AG08395 (cell line): ENCODE measurements at regions not wholly inside any gene's neighbourhood (a gene's known extent, or its start where the extent isn't known, plus 50 kb on each side); places are given as distances from the start of the nearest gene placed in this dataset.

Source experiments
- DNase-seq: peaks from one replicate; pipeline ENCODE4 v3.0.0; 2012; ENCODE audit warnings: mixed read lengths, low spot score

DNA sequence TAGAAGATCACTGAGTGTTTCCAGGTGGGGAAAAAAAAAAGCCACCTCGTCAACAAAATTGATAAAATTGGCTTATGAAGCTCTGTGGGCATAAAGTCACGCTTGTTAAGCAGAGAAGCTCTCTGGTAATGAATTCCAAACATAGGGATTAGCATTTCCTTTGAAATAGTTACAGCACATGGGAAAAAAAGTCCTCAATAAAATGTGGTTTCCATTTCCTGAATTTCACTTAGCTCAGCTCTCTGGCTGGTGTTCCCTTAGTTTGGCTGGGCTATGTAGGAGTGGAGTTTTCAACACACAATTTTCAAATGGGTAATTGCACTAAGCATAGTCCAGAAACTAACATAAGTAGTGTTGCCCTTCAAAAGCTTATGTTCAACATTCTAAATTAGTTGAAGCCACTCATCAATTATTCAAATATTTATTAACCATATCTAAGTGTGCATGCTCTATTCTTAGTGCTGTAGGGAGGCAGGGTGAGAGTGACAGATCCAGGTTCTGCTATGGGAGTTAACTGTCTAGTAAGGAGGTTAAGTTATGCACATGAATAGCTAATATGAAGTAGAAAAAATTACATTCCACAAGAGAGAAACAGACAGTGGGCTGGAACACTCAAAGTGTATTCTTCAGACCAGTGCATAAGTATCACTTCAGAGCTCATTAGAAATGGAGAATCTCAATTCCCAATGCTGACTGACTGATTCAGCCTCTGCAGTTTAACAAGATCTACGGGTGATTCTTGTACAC is 445.7 kb downstream of the SMARCA1 start:
- DNase-seq, result no peak

DNA sequence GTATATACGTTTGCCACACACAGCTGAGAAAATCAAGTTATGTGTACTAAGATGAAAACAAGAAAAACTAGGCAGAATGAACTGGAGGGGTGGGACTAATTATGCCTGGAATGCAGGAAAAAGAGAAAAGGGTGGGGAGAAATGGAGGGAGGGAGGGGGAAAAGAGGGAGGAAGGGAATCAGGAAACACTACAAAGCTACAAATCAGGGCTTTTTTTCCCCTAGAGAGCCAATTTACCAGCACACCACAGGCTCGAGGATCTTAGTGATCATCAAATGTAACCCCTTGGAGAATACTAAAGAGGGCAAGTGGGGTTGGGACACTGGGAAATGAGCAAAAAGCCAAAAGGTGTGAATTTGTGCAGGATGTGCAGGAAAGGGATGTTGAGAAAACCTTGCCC is 451.9 kb downstream of the SMARCA1 start:
- no peak for DNase-seq

DNA sequence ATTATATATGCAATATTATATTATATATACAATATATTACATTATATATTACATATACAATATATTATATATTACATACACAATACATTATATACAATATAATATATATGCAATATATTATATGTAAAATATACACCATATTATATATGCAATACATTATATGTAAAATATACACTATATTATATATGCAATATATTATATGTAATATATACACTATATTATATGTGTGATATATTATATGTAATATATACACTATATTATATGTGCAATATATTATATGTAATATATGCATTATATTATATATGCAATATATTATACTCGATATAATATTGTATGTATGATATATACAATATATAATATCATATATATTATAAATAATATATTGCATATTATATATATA is 457.4 kb downstream of the SMARCA1 start:
- no peak for DNase-seq

DNA sequence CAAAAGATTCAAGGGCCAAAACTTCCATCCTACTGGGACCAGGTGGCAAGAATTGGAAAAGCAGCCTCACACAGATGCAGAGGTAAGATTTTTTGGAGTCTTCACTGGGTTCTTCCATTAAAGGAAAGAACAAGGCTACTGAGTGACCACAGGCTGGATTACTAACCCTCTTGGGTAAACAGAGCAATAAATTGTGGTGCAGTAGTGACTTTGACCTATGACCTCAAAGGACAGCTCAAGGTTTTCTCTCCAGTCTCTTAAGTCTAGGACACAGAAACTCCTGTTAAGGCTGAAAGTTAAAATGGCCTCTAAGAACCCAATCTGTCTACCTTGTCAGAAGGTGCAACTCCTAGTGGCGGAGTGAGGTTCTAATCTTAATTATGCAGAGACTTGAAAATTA is 464.9 kb downstream of the SMARCA1 start:
- no peak for DNase-seq

DNA sequence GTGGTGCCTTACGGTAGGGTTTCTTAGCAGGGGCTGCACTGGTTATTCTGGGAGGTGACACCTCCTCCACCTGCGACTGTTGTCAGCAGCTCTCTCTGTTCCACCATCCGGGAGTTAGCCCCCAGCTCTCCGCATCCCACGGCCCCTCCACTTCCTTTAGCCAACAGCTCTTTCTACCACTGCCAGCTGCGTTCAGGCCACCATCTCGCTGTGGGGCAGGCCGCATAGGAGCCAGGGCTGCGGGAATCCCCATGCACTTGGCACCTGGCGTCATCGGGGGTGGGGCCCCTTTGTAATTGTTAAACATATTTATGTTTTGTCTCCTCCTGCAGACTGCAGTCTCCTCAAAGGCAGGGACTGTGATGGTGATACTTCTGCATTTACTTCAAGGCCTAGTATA is 480.2 kb downstream of the SMARCA1 start:
- no peak for DNase-seq

DNA sequence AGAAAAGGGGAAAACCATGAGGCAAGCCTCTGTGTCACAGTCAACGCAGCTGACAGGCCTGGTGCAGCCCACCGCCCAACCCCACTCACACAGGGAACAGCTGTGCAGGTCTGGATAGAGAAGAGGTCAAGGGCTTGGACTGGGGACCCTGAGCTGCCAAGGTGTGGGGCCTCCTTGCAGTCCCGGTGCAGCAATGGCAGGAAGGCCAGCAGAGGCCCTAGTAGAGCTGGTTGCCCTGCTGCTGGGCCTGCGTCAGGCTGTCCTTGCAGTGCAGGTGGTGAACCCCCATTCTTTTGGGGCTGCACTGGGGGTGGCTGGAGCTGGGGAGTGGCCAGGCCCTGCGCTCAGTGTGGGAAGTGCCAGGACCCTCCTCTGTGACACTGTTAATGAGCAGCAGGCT is 482.0 kb downstream of the SMARCA1 start:
- DNase-seq, result no peak

DNA sequence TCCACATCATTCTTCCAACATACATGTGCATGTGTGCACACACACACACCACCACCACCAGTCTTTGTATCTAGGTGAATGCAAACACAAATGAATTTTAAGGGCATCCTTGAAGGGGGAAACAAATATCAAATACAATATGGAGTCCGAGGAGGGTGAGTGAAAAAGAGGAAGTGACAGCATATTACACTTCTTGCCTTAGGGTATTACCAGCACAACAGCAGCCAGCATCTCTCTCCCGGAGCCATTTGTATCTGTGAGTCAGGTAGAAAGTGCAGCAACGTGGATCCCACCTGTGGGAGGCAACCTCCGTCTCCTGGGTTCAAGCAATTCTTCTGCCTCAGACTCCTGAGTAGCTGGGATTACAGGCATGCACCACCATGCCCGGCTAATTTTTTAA is 483.2 kb downstream of the SMARCA1 start:
- DNase-seq, result no peak

DNA sequence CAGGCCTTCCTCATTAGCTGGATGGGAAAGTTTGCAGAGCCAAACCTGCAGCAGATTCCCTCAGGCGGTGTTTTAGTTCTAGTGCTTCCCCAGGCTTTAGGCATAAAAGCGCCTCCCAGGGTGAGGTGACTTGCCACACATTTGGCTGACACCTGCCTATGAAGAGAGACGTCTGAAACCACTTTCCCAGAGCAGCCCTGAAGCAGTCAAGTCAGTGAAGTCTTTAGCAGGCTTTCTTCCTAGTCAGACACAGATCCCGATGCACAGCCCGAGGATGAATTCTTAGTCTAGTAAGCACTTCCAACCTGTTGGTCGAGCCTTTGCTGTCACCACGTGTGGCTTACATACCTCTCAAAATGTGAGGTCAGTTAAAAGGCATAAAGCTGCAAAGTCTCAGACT is 484.1 kb downstream of the SMARCA1 start:
- DNase-seq, result no peak

DNA sequence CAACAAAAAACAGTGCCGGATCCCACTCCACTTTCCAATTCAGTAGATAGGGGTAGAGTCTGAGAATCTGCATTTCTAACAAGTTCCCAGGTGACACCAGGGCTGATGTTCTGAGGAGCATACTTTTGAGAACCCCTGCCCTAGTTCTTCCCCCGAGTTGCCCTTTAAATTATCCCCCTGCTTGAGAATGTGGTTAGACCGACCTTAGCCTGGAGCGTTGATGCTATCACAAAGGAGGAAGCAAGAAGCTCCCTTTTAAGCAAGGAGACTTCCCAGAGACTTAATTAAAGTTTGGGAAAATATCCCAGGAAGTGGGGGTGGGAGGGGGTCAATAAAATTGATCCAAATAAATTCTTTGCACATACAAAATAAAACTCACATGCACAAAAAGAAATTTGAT is 485.9 kb downstream of the SMARCA1 start:
- DNase-seq, result no peak

DNA sequence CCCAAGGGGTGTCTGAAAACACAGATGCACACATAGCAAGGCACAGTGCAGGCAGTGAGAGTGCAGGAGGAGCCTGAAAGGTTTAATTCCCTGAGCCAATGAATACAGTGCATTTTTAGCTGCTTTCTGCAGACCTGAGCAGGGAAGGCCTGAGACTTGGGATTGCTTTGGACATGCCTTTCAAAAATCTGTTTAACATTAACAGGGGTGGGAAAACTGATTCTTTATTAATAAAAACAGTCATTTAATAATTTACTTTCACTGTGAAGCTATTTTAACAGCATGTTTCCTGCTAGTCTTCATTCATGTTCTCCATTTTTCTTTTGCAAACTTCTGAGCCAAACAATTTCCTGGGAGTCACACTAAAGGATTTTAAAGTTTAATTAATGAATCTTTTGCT is 488.1 kb downstream of the SMARCA1 start:
- DNase-seq, result no peak

DNA sequence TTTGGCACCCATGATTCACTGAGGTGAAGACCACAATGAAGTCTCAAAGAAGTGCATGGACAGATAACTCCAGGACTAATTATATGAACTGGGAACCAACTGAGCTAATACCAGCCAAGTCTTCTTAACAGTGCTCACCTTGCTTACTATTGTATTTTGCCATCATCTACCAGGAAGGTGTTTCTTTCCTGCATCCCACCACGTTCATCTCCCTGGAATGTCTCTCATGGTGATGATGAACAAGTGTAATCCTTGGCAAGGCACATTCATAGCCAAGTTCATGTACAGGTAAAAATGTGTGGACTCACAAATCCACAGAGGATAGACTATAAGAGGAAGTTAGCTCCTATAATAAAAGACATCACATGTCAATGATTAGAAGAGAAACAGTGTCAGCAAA is 489.1 kb downstream of the SMARCA1 start:
- DNase-seq, result no peak

DNA sequence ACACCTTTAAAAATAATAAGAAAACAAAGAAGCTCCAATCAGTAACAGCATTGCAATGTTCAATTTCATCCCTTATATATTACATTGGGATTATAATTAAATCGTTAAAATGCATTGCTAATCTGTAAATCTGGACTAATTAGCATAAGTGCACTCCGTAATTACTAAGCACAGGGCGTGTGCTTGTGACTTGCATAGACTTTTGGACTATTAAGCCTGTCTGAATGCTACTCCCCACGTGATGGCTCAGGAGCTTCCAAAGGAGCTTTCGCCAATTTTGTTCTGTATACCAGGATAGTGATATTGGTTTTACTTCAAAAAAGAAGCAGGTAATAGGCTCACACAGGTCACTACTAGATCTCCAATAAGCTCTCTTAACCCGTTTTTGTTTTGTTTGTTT is 497.1 kb downstream of the SMARCA1 start:
- no peak for DNase-seq

DNA sequence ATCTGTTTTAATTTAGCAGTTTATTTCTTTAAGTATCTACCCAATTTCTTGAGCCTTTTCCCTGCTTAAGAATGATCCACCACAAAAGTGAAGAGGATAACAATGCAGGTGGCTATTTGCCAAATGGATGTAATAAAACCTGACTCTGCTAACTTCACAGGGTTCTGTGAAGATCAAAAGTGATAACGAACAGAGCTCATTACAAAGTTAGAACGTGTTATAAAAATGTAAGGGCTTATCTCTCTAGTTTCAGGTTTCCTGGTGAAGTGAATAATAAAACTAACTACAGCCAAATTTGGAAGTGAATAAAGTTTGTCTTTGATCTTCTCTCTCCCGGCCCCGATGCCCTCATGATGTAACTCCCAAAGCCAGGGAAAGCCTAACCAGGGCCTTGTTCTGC is 497.9 kb downstream of the SMARCA1 start:
- DNase-seq, result no peak

DNA sequence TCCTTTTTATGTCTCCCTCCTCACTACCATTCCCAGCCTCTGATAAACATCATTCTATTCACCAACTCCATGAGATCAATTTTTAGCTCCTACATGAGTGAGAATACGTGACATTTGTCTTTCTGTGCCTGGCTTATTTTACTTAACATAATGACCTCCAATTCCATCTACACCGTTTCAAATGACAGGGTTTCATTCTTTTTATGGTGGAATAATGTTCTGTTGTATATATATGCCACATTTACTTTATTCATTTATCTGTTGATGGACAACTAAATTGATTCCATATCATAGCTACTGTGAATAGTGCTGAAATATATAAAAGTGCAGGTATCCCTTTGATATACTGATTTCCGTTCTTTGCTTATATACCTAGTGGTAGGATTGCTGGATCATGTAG is 503.9 kb downstream of the SMARCA1 start:
- DNase-seq, result no peak

DNA sequence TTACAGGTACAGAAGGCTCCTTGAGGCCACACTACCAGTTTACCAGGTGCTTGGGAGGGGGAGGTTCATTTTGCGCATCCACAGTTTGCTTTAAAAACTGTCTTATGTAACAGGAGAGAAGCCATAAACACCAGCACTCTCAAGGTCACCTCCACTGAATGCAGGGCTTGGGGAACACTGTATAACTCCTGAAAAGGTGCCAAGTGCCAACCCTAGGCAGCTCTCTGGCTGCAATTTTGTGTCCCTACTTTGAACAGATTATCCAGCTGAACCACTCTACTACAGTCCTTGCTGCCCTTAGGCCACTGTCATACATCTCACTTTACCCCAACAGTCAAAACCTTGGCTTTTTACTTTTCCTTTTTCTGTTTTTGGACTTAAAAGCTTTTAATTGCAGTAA is 507.9 kb downstream of the SMARCA1 start:
- DNase-seq, result no peak

DNA sequence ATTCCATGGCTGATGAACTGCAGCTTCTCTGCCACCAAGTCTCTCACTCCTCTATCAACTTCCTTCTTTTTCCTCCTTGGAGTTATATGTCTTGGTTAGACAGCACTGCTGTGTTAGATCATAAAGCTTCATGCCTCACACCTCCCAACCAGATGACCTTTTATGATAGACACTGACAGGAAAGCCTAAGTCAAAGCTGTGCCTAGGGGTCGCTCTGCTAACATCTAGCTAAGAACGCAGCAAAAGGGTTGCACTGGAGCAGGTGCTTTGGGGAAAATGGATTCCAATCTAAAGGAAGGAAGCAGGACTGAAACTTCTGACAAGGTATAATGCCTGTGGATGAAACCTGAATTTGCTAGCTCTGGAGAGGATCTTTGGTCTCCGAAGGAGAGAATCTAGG is 509.7 kb downstream of the SMARCA1 start:
- DNase-seq, result no peak

DNA sequence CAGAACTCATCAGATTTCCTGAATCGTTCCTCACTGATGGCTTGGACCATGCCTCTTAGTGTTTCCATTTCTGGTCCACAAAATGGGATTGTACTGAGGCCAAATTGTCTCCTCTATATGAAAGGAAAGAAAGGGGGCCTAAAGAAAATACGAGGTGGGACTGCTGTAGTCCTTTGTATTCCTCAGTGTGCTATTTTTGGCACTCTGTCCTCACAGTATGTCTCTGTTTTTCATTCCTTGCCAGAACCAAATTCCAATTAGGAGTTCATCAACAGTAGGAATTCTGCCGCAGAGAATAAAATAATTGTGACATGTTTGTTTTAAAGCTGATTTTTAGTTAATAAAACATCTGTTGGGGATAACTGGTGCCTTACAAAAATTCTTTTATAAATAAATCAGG is 515.7 kb downstream of the SMARCA1 start:
- DNase-seq, result no peak

DNA sequence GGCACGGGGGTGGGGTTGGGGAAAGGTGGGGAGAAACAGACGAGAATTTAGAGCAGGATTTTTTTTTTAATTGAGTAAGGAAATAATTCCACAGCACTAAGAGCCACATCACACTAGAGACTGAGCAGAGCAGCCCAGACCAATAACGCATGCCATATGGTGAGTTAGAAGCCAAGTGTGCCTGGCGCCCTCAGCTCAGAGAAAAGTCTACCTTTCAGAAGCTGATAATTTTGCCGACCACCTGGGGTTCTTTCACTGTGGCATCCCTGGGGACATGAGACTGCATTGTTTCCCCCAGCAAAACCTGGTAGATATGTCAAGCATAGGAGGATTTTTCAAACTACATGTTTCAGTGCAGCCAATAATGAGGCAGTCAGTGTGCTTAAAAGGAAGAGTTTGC is 516.8 kb downstream of the SMARCA1 start:
- DNase-seq, result no peak

DNA sequence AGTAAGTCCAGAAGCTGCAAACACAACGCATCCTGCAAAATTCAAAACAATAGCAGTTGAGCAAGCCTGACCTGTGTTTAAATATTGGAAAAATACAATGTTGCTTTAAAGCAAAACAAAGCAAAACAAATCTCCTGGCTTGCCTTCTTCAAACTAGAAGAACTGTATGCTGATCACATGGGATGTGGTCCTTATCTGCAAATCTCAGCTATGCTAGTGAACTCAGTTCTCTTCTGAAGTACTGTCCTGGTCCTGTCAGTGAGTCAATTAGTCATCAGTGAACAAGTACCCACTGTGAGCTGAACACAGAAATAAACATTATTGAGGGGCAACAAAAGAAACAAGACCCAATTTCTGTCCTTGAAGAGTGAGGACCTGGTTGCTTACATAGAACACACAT is 522.5 kb downstream of the SMARCA1 start:
- DNase-seq, result no peak

DNA sequence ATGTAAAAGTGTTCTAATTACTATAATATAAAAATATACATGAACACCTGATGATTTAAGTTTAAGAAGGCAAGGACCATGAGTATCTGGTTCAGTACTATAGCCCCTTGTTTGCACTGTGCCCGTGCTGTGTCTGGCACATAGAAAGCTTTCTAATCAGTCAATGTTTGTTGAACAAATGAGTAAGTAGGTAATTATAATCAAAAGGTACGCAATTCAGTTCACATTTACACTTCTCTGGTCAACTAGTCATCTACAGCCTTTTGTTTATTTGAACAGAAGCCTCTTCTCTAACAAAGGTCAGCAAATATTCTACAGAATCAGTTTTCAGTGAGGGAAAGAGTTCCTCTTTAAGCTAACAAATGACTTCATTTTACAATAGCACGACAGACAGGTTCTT is 523.3 kb downstream of the SMARCA1 start:
- no peak for DNase-seq

DNA sequence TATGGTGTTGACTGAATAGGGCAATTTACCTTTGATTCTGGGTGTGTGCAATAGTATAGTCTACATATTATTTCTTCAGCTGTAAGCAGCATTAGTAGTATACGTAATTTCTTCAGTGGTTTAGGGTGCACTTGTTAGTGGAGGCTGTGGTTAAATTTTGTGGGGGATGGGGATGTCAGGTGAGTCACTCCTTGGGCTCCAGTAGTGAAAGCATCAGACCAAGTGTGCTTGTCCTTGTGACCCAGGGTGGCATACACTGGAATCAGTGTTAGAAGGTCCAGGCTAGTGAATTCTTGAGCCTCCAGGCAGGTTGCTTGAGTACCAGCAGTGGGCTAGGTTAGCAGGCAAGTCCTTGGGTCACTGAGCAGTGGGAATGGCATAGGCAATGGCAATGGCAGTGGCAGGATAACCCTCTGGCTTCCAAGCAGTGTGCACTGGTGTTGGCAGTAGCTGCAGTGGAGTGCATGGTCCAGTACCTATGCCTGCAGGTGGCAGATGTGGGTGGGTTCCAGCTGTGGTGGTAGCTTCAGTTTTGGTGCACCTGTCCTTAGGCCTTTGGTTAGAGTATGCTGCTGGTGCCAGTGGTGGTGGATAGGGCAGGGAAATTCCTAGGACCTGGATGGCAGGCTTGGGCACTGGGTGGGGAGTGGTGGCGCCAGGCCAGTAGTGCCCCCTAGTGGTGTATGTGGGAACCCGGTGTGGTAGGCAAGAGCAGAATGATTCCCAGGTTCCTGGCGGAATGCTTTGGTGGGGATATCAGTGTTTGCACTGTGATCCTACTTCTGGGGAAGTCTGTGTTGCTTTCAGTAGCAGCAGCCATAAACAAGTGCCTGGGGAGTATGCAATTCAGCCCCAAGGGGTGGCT is 531.0 kb downstream of the SMARCA1 start:
- no peak for DNase-seq

DNA sequence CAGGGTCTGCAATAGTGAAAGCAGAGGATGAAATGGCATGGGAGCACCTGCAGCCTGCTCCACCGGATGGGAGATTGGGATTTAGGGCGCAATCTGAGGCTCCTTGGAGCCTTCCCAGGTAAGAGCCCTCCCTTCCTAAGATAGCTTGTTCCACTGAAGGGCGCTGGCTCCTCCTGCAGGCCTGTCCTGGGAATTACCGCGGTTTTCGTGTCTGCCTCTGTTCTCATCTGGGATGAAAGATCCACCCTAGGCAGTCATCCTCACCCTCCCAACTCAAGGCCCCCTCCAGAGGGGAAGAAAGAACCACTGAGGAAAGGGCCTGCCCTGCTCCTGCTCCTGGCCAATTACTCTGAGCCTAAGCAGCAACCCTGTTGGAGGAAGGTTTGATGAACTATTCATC is 547.5 kb downstream of the SMARCA1 start:
- DNase-seq, result no peak

DNA sequence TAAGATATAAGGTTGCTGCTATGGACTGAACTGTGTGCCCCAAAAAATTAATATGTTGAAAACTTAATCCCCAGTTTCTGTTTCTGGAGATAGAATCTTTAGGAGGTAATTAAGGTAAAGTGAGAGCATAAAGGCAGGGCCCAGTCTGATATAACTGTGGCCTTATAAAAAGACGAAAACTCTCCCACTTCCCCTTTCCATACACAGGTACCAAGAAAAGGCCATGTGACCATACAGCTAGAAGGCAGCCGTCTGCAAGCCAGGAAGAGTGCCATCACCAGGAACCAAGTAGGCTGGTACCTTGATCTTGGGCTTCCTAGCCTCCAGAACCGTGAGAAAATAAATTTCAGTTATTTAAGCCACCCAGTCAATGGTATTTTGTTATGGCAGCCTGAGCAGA is 550.3 kb downstream of the SMARCA1 start:
- DNase-seq, result no peak

DNA sequence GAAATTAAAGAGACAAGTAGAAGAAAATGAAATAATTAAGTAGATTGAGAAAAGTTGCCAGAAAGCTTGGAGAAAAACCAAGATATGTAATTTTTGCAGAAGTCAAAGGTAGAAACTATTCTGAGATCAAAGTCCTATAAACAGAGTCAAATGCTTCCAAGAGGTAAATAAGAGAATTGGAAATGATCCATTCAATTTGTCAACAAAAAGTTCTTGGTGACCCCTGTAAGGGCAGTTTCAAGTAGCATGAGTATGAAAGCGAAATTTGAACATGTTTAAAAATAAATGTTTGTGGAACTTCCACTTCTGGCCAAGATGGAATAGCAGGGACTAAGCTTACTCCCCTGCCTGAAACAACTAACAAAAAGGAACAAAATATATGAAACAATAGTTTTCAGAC is 562.0 kb downstream of the SMARCA1 start:
- DNase-seq, result no peak
